H1 (cell line): ENCODE measurements at regions not wholly inside any gene's neighbourhood (a gene's known extent, or its start where the extent isn't known, plus 50 kb on each side); places are given as distances from the start of the nearest gene placed in this dataset.

Experiments used
- CTCF ChIA-PET: fragments of 300-600 bp; sonication (Branson Sonifier 250); formaldehyde crosslinking; loops from one replicate; lab custom pipeline; 2021; ENCODE audit not compliant: partially characterized antibody; lab: Charles Lee
- POLR2A ChIA-PET: fragments of 300-600 bp; sonication (Branson Sonifier 250); formaldehyde crosslinking; loops from one replicate; lab custom pipeline; 2021; ENCODE audit warnings: inconsistent platforms; ENCODE audit not compliant: partially characterized antibody; lab: Charles Lee
- DNase-seq, 2 experiments: peaks; one replicate each; pipeline versions ENCODE4 v3.0.0 to v3.0.0-alpha.2; 2010 to 2022; ENCODE audit warnings: low spot score in 2 of 2, low read depth in 1 of 2, mixed read lengths in 1 of 2
- FAIRE-seq: peaks from 2 replicates; lab custom pipeline; 2011; peaks lifted over from hg19 to GRCh38; lab: Jason Lieb, UNC
- H2AFZ ChIP-seq: 2 replicates; pipeline ENCODE4 v1.8.1; 2012; ENCODE audit warnings: low read length, inconsistent platforms
- H2AK5ac ChIP-seq: 2 replicates; pipeline ENCODE4 v1.6.1; 2013; ENCODE audit warnings: low read depth, low read length
- H2BK120ac ChIP-seq: replicated peaks from 2 replicates; pipeline ENCODE3; 2013; ENCODE audit warnings: low read depth, low read length, inconsistent platforms
- H2BK12ac ChIP-seq: 2 replicates; pipeline ENCODE4 v1.6.1; 2013; ENCODE audit warnings: low read depth, low read length
- H2BK15ac ChIP-seq: 2 replicates; pipeline ENCODE4 v1.6.1; 2013; ENCODE audit warnings: low read length
- H2BK20ac ChIP-seq: 2 replicates; pipeline ENCODE4 v1.6.1; 2013; ENCODE audit warnings: low read length
- H2BK5ac ChIP-seq: 2 replicates; pipeline ENCODE4 v1.6.1; 2013; ENCODE audit warnings: low read depth, low read length
- H3K14ac ChIP-seq: 2 replicates; pipeline ENCODE4 v1.6.1; 2013; ENCODE audit warnings: inconsistent platforms; ENCODE audit not compliant: insufficient read length
- H3K18ac ChIP-seq: 2 replicates; pipeline ENCODE4 v1.6.1; 2013; ENCODE audit warnings: low read length; ENCODE audit errors: extremely low read depth
- H3K23ac ChIP-seq: 2 replicates; pipeline ENCODE4 v1.6.1; 2013; ENCODE audit warnings: inconsistent platforms; ENCODE audit not compliant: insufficient read length
- H3K23me2 ChIP-seq: 2 replicates; pipeline ENCODE4 v1.6.1; 2013; ENCODE audit warnings: low read depth, low read length
- H3K27ac ChIP-seq: 2 replicates; pipeline ENCODE4 v1.6.1; 2011; ENCODE audit warnings: low read depth, low read length, inconsistent platforms
- H3K27me3 ChIP-seq, 4 experiments: replicated peaks in 1 of 4; 1 replicate in 1 of 4; 2 replicates in 3 of 4; pipeline versions ENCODE4 v1.6.1 to v1.8.1; 2011 to 2013; ENCODE audit warnings: low read length in 3 of 4, mild to moderate bottlenecking in 3 of 4, inconsistent platforms in 2 of 4, mixed read lengths in 2 of 4, moderate library complexity in 1 of 4; ENCODE audit not compliant: control insufficient read depth in 3 of 4, insufficient read depth in 3 of 4; ENCODE audit errors: extremely low read depth in 1 of 4
- H3K36me3 ChIP-seq, 4 experiments: 2 replicates each; pipeline versions ENCODE4 v1.6.1 to v1.8.1; 2011 to 2013; ENCODE audit warnings: mild to moderate bottlenecking in 4 of 4, low read length in 3 of 4, moderate library complexity in 2 of 4, control low read depth in 1 of 4, inconsistent platforms in 1 of 4; ENCODE audit not compliant: insufficient read depth in 4 of 4, control insufficient read depth in 2 of 4
- H3K4ac ChIP-seq: replicated peaks from 2 replicates; pipeline ENCODE3; 2013; ENCODE audit warnings: low read length, low read depth, mixed read lengths, inconsistent platforms; ENCODE audit not compliant: insufficient read length
- H3K4me1 ChIP-seq, 4 experiments: replicated peaks in 1 of 4; 1 replicate in 1 of 4; 2 replicates in 3 of 4; pipeline versions ENCODE4 v1.6.1 to v1.8.1; 2011 to 2013; ENCODE audit warnings: low read length in 3 of 4, inconsistent platforms in 2 of 4, mixed read lengths in 1 of 4; ENCODE audit not compliant: insufficient read depth in 4 of 4, control insufficient read depth in 3 of 4
- H3K4me2 ChIP-seq, 2 experiments: 2 replicates each; pipeline versions ENCODE4 v1.6.1 to v1.8.1; 2011 to 2013; ENCODE audit warnings: low read depth in 2 of 2, low read length in 2 of 2, control low read depth in 1 of 2, inconsistent platforms in 1 of 2, mild to moderate bottlenecking in 1 of 2; ENCODE audit not compliant: insufficient read depth in 1 of 2
- H3K4me3 ChIP-seq, 4 experiments: fragments of 200-600, 300-600 bp in 1 of 4; sonication (generic), shearing (Covaris generic), sonication (Bioruptor Twin) in 1 of 4; 2 replicates each; pipeline versions ENCODE4 v1.5.1 to v1.8.1; 2011 to 2016; ENCODE audit warnings: low read length in 4 of 4, low read depth in 3 of 4, control low read depth in 2 of 4, inconsistent platforms in 2 of 4, mild to moderate bottlenecking in 2 of 4, mixed read lengths in 1 of 4, moderate library complexity in 1 of 4; ENCODE audit not compliant: insufficient read depth in 2 of 4; ENCODE audit errors: extremely low read depth in 1 of 4
- H3K56ac ChIP-seq: replicated peaks from 2 replicates; pipeline ENCODE3; 2013; ENCODE audit warnings: low read depth, mild to moderate bottlenecking, mixed read lengths, low read length, inconsistent platforms; ENCODE audit not compliant: insufficient read length
- H3K79me1 ChIP-seq: 2 replicates; pipeline ENCODE4 v1.6.1; 2013; ENCODE audit warnings: low read depth, low read length, control low read depth
- H3K79me2 ChIP-seq, 2 experiments: 2 replicates each; pipeline versions ENCODE4 v1.6.1 to v1.8.1; 2012 to 2013; ENCODE audit warnings: low read length in 2 of 2, mild to moderate bottlenecking in 2 of 2, inconsistent platforms in 1 of 2; ENCODE audit not compliant: insufficient read depth in 2 of 2, control insufficient read depth in 1 of 2
- H3K9ac ChIP-seq, 4 experiments: replicated peaks in 1 of 4; 1 replicate in 1 of 4; 2 replicates in 3 of 4; pipeline versions ENCODE4 v1.6.1 to v1.8.1; 2011 to 2013; ENCODE audit warnings: low read depth in 3 of 4, low read length in 3 of 4, control low read depth in 2 of 4, mild to moderate bottlenecking in 2 of 4, moderate library complexity in 2 of 4, inconsistent platforms in 1 of 4; ENCODE audit errors: extremely low read depth in 1 of 4
- H3K9me3 ChIP-seq, 2 experiments: 2 replicates each; pipeline versions ENCODE4 v1.6.1 to v1.8.1; 2012 to 2013; ENCODE audit warnings: mild to moderate bottlenecking in 2 of 2, moderate library complexity in 2 of 2, control low read depth in 1 of 2, inconsistent platforms in 1 of 2, low read depth in 1 of 2, low read length in 1 of 2, mixed read lengths in 1 of 2; ENCODE audit not compliant: insufficient read depth in 2 of 2
- H4K20me1 ChIP-seq, 2 experiments: replicated peaks in 1 of 2; 2 replicates each; pipeline versions ENCODE3 to v1.8.1; 2011 to 2013; ENCODE audit warnings: inconsistent platforms in 2 of 2, low read length in 2 of 2, mild to moderate bottlenecking in 1 of 2; ENCODE audit not compliant: insufficient read depth in 2 of 2, control insufficient read depth in 1 of 2
- H4K5ac ChIP-seq: 2 replicates; pipeline ENCODE4 v1.6.1; 2013; ENCODE audit warnings: low read length, low read depth, mixed read lengths, inconsistent platforms; ENCODE audit not compliant: insufficient read length
- H4K8ac ChIP-seq: 2 replicates; pipeline ENCODE4 v1.8.0; 2013; ENCODE audit warnings: mild to moderate bottlenecking, moderate library complexity, low read length, inconsistent platforms; ENCODE audit not compliant: insufficient read depth; ENCODE audit errors: extremely low read depth
- H4K91ac ChIP-seq: replicated peaks from 2 replicates; pipeline ENCODE3; 2013; ENCODE audit warnings: low read length, mixed read lengths, inconsistent platforms; ENCODE audit not compliant: insufficient read length
- SIX5 ChIP-seq: IDR thresholded peaks from 2 replicates; pipeline ENCODE4 v1.6.1; 2011; ENCODE audit warnings: mild to moderate bottlenecking, low read depth, low read length
- WGBS, 2 experiments: shearing (Covaris generic) in 1 of 2; methylation state at CpG; one replicate each; pipeline versions ENCODE4 v1.1.6 to v1.1.7; 2013 to 2015; ENCODE audit warnings: low lambda C conversion rate in 2 of 2, mixed read lengths in 2 of 2, inconsistent platforms in 1 of 2, low coverage in 1 of 2, missing lambda C conversion rate in 1 of 2; ENCODE audit not compliant: insufficient replicate concordance in 2 of 2, insufficient coverage in 1 of 2, insufficient read length in 1 of 2; ENCODE audit errors: extremely low coverage in 1 of 2, missing lambda C conversion rate in 1 of 2; 5-methylcytosine and 5-hydroxymethylcytosine counted together

DNA sequence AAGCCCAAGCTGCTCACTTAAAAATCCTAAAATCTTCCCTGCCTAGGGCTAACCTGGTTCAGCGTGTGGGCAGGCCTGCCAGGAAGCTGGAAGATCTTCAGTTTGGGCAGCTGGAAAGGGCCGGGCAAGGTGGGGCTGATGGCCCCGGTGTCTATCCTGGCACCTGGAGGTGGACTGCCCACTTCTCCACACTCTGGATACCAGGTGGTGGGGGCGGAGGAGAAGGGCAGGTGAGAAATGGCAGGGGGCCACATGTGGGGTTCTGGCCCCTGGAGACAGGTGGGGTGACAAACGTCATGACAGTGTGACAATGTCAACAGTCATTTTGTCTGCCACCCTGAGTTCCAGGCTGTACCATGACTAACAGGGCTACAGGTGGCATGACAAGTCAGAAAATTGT is 78.5 kb upstream of the C16orf82 start:
- DNase-seq (no peak), FAIRE-seq (no peak)
- H3K4me1 ChIP-seq: peaks cover 4 to 29% (median 17%) of the 10 kb centered on the region in 4 experiments; a peak in 5 of 7 replicates
- peak overlapping the region; percentile 71 for H2BK120ac ChIP-seq
- no peak overlapping the region for H3K14ac ChIP-seq
- H4K5ac ChIP-seq: no peak overlapping the region
- H3K23ac ChIP-seq: no peak overlapping the region
- H3K4ac ChIP-seq: peak overlapping the region; percentile 44
- H3K4me2 ChIP-seq: no peak overlapping the region
- H3K4me3 ChIP-seq: no peak overlapping the region
- WGBS, 2 experiments: 90% methylated on average over 5 of the region's 5 CpGs; no CpG with 5 or more reads in 1 of the 2 experiments
- H4K91ac ChIP-seq: peak overlapping the region; percentile 91
- H2BK15ac ChIP-seq: 0 out of 2 replicates have a peak overlapping the region, but pooled peaks have one; percentile 49
- peak overlapping the region; percentile 60 for H3K18ac ChIP-seq
- no peaks in the 10 kb centered on the region for H4K20me1 ChIP-seq
- peaks cover 4 to 5% of the 10 kb centered on the region in 2 experiments; a peak in 2 of 4 replicates for H3K9me3 ChIP-seq
- peak overlapping the region; percentile 99 for H2BK12ac ChIP-seq
- ChIA-PET POLR2A (no interaction called here), CTCF (interaction anchor here (0.9 to 3.1 kb wide), 3 partner anchors 10 to 25 kb away, joined by 3 to 6 read pairs (median 4); no protein-coding TSS in a partner anchor)
- no peaks in the 10 kb centered on the region for H3K79me1 ChIP-seq
- H3K23me2 ChIP-seq: no peaks in the 10 kb centered on the region; the same call in 1 of the 2 replicates
- H3K56ac ChIP-seq: no peak overlapping the region
- no peaks in the 10 kb centered on the region for H3K79me2 ChIP-seq
- H2AK5ac ChIP-seq: peak overlapping the region; percentile 65; the same call in 1 of the 2 replicates
- no peak overlapping the region for H3K27ac ChIP-seq
- H2AFZ ChIP-seq: no peak overlapping the region
- H3K9ac ChIP-seq: no peak overlapping the region
- no peak overlapping the region for H2BK20ac ChIP-seq
- no peaks in the 10 kb centered on the region for H3K27me3 ChIP-seq
- no peaks in the 10 kb centered on the region for H3K36me3 ChIP-seq
- H4K8ac ChIP-seq: peak overlapping the region; percentile 87
- H2BK5ac ChIP-seq: peak overlapping the region; percentile 71
- no peak for TF ChIP-seq SIX5
